HG03558 (cell line): ENCODE measurements at regions not wholly inside any gene's neighbourhood (a gene's known extent, or its start where the extent isn't known, plus 50 kb on each side); places are given as distances from the start of the nearest gene placed in this dataset.
"Not testable (repeated sequence)": the region's sequence is repeated elsewhere in the genome, so short reads cannot be mapped to it uniquely, and the experiment has no call there.

Source experiments
- ATAC-seq: cut with Tn5 transposase; IDR thresholded peaks from one replicate; pipeline ENCODE4 v1.9.1; 2021; ENCODE audit warnings: moderate number of reproducible peaks; ENCODE audit not compliant: unreplicated experiment; ENCODE audit errors: extremely low read depth

DNA sequence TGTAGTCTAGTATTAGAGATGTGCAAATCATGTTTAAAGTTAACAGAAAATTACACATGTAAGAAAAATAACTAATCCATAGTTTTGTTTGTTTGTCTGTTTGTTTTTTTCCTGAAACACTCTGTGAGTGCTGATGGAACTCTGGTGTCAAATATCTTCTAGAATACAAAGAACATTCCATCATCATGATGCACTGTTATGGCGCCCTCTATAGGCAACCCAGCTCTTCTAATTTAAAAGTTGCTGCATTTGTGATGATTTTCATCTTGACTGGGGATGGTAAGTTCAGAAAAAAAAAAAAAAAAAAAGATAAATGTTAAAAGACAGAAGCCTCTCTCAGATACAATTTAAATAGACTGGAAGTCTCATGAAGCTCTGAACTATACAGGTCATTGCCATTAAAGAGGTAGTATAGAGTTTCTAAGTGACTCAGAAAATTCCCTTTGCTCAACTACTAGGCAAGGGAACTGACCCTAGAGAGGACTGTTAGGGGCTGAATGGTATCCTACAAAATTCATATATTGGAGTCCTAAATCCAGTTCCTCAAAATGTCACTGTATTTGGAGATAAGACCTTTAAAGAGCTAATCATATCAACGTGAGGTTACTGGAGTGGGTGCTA is 597.2 kb upstream of the ANO3 start:
- ATAC-seq: no peak

DNA sequence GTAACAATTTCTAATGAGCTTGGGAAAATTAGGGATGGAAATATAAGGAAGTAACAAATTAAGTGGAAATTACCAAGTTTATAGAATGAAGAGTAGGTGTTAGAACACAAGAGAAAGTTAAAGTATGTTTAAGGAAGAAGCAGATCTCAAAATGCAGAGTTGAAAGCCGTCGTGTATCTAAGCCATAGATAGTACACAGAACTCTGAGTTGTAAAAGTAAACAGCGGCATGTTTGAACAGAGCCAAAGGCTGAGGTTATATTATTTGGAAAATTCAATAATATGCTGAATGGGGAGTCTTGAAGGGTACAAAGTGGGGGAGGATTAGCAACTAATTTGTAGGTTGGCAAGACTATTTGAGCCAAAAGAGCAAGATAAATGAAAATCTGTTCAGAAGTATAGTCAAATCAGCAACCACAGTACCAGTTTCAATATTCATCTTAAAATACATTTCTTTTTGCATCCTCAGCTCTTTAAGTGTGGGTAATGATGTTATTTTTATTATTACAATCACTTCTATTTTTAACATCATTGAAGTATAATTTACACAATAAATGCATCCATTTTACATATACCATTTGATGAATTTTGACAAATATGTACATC is 594.8 kb upstream of the ANO3 start:
- ATAC-seq: no peak

GRCh38 chr11:25741886-25742285 is 590.0 kb upstream of the ANO3 start:
- no peak for ATAC-seq

- no peak for ATAC-seq
Measured at GRCh38 chr11:25742800-25743199, 589.1 kb upstream of the ANO3 start.

- ATAC-seq: no peak
Measured at GRCh38 chr11:25755381-25755780, 576.5 kb upstream of the ANO3 start.

DNA sequence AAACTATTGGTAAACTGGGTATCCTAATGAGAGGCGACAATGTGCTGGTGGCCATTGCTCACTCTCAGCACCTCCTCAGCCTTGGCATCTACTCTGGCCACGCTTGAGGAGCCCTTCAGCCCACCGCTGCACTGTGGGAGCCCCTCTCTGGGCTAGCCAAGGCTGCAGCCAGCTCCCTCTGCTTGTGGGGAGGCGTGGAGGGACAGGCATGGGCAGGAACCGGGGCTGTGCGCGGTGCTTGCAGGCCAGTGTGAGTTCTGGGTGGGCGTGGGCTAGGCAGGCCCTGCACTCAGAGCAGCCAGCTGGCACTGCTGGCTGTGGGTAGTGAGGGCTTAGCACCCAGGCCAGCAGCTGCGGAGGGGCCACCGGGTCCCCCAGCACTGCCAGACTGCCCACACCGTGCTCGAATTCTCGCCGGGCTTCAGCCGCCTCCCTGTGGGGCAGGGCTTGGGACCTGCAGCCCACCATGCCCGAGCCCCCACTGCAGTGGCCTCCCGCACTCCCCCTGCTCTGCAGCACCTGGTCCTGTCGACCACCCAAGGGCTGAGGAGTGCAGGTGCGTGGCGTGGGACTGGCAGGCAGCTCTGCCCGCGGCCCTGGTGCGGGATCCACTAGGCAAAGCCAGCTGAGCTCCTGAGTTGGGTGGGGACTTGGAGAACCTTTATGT is 575.9 kb upstream of the ANO3 start:
- ATAC-seq: no peak

- no peak for ATAC-seq
Measured at GRCh38 chr11:25758145-25758661, 573.7 kb upstream of the ANO3 start.

GRCh38 chr11:25766332-25767015 is 565.5 kb upstream of the ANO3 start:
- no peak for ATAC-seq

- ATAC-seq: no peak
Measured at GRCh38 chr11:25769287-25769686, 562.6 kb upstream of the ANO3 start.

DNA sequence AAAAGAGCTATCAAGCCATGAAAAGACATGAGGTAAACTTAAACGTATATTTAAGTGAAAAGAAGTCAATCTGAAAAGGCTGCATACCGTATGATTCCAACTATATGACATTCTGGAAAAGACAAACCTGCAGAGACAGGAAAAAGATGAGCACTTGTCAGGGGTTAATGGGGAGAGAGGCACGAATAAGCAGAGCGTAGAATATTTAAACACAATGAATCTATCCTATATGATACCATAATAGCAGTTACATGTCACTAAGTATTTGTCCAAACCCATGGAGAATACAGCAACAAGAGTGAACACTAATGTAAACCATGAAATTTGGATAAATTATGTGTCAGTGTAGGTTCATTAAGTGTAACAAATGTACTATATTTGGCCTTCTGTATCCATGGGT is 560.3 kb upstream of the ANO3 start:
- ATAC-seq: no peak

GRCh38 chr11:25775603-25776002 is 556.3 kb upstream of the ANO3 start:
- ATAC-seq: no peak

- ATAC-seq: no peak
Measured at GRCh38 chr11:25776238-25776637, 555.7 kb upstream of the ANO3 start.

DNA sequence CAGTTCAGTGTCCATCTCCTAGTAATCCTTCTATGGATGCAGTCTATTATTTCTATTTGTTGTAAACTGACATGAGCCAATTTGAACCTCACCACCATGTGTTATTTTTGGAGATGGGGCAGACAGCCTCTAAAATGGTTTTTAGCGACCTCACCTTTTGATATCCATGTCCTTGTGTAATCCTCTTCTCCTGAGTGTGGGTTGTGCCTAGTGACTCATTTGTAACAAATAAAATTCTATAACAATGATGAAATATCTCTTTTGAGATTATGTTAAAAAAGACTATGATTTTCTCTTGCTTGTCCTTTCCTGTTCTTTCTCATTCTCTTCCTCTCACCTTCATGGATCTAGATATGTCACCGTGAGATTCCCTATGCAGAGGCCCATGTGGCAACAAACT is 554.6 kb upstream of the ANO3 start:
- ATAC-seq: no peak

- ATAC-seq: no peak
Measured at GRCh38 chr11:25779033-25779432, 552.9 kb upstream of the ANO3 start.

DNA sequence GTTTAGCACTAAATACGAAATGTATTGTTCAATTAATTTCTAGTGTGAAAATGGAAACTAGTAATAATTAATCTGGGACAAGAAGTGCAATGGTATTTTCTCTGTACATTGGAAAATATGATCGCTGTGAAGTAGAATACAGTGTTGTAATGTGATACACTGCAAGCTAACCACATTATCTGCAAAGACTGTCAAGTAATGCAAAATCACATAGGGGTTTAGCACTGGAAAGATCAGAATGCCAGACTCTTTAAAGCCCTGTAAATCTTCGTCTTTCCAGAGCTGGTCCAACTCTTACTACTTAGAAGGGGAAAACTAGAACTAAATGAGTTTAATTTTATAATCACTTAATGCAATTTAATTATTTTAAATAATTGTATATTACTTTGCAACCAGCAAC is 544.5 kb upstream of the ANO3 start:
- no peak for ATAC-seq

- no peak for ATAC-seq
Measured at GRCh38 chr11:25790396-25790795, 541.5 kb upstream of the ANO3 start.

DNA sequence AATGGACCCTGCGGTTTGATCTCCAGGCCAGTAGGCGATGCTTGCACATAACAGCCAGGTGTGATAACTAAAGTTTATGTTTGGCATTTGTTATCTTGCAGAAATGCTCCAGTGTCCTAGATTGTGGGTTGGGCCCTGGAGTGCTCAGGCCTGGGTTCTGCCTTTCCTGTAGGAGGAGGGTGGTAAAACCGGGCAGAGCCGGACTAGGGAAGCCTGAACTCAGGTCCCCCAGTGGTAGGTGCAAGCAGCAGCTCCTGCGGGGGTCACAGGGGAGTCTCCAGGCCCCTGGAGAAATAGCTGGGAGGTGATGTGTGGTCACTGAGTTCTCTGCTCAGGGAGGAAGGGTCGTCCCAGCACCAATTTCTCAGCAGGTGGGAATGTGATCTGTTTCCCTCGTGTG is 538.3 kb upstream of the ANO3 start:
- no peak for ATAC-seq

- ATAC-seq: no peak
Measured at GRCh38 chr11:25794804-25795203, 537.1 kb upstream of the ANO3 start.

GRCh38 chr11:25816411-25816810 is 515.5 kb upstream of the ANO3 start:
- no peak for ATAC-seq

GRCh38 chr11:25824688-25825087 is 507.2 kb upstream of the ANO3 start:
- no peak for ATAC-seq

GRCh38 chr11:25831485-25831884 is 500.4 kb upstream of the ANO3 start:
- not testable (repeated sequence) for ATAC-seq
